PC-9 (cell line): ENCODE measurements at regions not wholly inside any gene's neighbourhood (a gene's known extent, or its start where the extent isn't known, plus 50 kb on each side); places are given as distances from the start of the nearest gene placed in this dataset.

Experiments used
- BruUV-seq: library from RNA; stranded (reverse); fragments of 400-500 nt; replicated peaks from 2 replicates; lab custom pipeline; 2021; lab: Mats Ljungman, UMichigan
- CTCF ChIA-PET: fragments of 300-600 bp; sonication (Branson Sonifier 250); formaldehyde crosslinking; loops from one replicate; lab custom pipeline; 2022; ENCODE audit warnings: antibody characterized with exemption; lab: Charles Lee
- POLR2A ChIA-PET: fragments of 300-600 bp; sonication (Branson Sonifier 250); formaldehyde crosslinking; loops from one replicate; lab custom pipeline; 2022; ENCODE audit warnings: antibody characterized with exemption; ENCODE audit not compliant: unreplicated experiment; lab: Charles Lee
- DNase-seq, 2 experiments: peaks; one replicate each; pipeline versions ENCODE4 v3.0.0 to v3.0.0-alpha.2; 2015 to 2022; ENCODE audit warnings: mixed read lengths in 1 of 2
- H2AFZ ChIP-seq: fragments of 200-600 bp; sonication (generic); 2 replicates; pipeline ENCODE4 v1.8.1; 2017; ENCODE audit warnings: antibody characterized with exemption
- H3F3A ChIP-seq: fragments of 200-600 bp; sonication (generic); 2 replicates; pipeline ENCODE4 v1.8.1; 2017; ENCODE audit warnings: antibody characterized with exemption, mild to moderate bottlenecking, low read depth; ENCODE audit not compliant: insufficient read depth
- H3K27ac ChIP-seq: fragments of 200-600 bp; sonication (generic); 2 replicates; pipeline ENCODE4 v1.6.1; 2016; ENCODE audit warnings: mixed run types
- H3K27me3 ChIP-seq: fragments of 200-600 bp; sonication (generic); 2 replicates; pipeline ENCODE4 v1.6.1; 2016; ENCODE audit warnings: low read depth, mixed run types; ENCODE audit not compliant: insufficient read depth
- H3K36me3 ChIP-seq: fragments of 200-600 bp; sonication (generic); 2 replicates; pipeline ENCODE4 v1.6.1; 2016; ENCODE audit warnings: low read depth, mixed run types
- H3K4me1 ChIP-seq: fragments of 200-600 bp; sonication (generic); replicated peaks from 2 replicates; pipeline ENCODE4 v1.6.1; 2016; ENCODE audit warnings: mixed run types; ENCODE audit not compliant: insufficient read depth
- H3K4me2 ChIP-seq: fragments of 200-600 bp; sonication (generic); 2 replicates; pipeline ENCODE4 v1.6.1; 2017; ENCODE audit warnings: mixed run types
- H3K4me3 ChIP-seq: fragments of 200-600 bp; sonication (generic); 2 replicates; pipeline ENCODE4 v1.6.1; 2016; ENCODE audit warnings: mixed run types
- H3K79me2 ChIP-seq: fragments of 200-600 bp; sonication (generic); 2 replicates; pipeline ENCODE4 v1.6.1; 2017; ENCODE audit warnings: low read depth, mixed run types
- H3K9me2 ChIP-seq: fragments of 200-600 bp; sonication (generic); 2 replicates; pipeline ENCODE4 v1.8.1; 2017; ENCODE audit warnings: mild to moderate bottlenecking; ENCODE audit not compliant: insufficient read depth
- H3K9me3 ChIP-seq: fragments of 200-600 bp; sonication (generic); 2 replicates; pipeline ENCODE4 v1.8.1; 2016; ENCODE audit warnings: low read depth; ENCODE audit not compliant: insufficient read depth
- H4K20me1 ChIP-seq: fragments of 200-600 bp; sonication (generic); 2 replicates; pipeline ENCODE4 v1.8.1; 2017; ENCODE audit not compliant: insufficient read depth
- EZH2 ChIP-seq: fragments of 200-600 bp; sonication (generic); IDR thresholded peaks from 2 replicates; pipeline ENCODE4 v1.8.0; 2017; ENCODE audit warnings: antibody characterized with exemption, low read depth
- intact Hi-C: fragments of 100-400 bp; cut with micrococcal nuclease; formaldehyde crosslinking; loops from one replicate; pipeline ENCODE4 v1.10.0; 2022; ENCODE audit not compliant: unreplicated experiment
- TF ChIP-seq, protein P1 (sequence below): fragments of 200-600 bp; sonication (generic); conservative IDR thresholded peaks from 2 replicates; pipeline ENCODE4 v1.6.1; 2017; ENCODE audit warnings: mixed run types, antibody characterized with exemption, mild to moderate bottlenecking, moderate library complexity

DNA sequence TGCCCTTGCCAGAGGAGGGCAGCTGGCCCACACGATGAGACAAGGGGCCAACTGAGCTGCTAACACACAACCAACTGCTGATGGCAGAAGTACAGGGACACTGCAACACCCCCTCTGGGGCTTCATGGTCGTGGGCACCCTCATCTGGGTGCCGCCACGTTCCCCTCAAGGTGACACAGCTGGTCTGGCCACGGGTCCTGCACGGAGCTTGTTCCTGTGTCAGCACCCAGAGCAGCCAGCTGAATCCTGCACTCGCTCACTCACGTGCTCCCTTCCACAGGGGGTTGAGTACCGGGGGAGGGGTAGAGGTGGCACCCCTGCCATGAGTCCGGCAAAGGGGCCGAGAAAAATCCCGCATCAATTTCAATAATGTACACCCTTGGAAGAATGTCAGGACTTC is 1319.1 kb downstream of the REEP3 start:
- Histone ChIP-seq H3K4me2 (no peak overlapping the region), H3K9me2 (no peaks in the 10 kb centered on the region), H3K9me3 (no peaks in the 10 kb centered on the region), H3K4me3 (no peak overlapping the region), H3F3A (no peaks in the 10 kb centered on the region), H4K20me1 (no peaks in the 10 kb centered on the region), H3K36me3 (no peaks in the 10 kb centered on the region), H3K27ac (no peak overlapping the region), H3K79me2 (no peaks in the 10 kb centered on the region), H2AFZ (no peak overlapping the region), H3K4me1 (no peaks in the 10 kb centered on the region), H3K27me3 (no peaks in the 10 kb centered on the region)
- TF ChIP-seq EZH2, result no peak
- no peak for DNase-seq
- CTCF ChIA-PET, result no interaction called here
- BruUV-seq, result no TSS peak
- POLR2A ChIA-PET, result no interaction called here
- intact Hi-C loops, result no loop called here

DNA sequence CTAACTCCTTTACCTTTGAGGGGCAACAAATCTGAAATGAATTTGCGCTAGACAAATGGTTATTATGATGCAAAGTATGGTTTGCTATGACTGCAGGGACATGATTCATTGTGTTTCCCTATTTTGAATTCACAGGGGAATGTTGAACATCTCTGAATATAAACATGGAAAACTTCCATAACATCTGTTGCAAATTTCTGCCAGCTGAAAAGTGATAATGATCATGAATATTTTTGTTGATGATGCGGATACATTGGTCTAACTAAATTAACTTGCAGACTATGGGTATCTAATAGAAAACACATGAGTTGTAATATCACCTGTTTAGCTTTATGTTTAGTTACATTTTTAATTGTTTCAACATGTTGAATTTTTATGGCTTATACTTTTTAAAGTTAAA is 1325.5 kb downstream of the REEP3 start:
- no peak for DNase-seq
- TF ChIP-seq, protein P1, sequence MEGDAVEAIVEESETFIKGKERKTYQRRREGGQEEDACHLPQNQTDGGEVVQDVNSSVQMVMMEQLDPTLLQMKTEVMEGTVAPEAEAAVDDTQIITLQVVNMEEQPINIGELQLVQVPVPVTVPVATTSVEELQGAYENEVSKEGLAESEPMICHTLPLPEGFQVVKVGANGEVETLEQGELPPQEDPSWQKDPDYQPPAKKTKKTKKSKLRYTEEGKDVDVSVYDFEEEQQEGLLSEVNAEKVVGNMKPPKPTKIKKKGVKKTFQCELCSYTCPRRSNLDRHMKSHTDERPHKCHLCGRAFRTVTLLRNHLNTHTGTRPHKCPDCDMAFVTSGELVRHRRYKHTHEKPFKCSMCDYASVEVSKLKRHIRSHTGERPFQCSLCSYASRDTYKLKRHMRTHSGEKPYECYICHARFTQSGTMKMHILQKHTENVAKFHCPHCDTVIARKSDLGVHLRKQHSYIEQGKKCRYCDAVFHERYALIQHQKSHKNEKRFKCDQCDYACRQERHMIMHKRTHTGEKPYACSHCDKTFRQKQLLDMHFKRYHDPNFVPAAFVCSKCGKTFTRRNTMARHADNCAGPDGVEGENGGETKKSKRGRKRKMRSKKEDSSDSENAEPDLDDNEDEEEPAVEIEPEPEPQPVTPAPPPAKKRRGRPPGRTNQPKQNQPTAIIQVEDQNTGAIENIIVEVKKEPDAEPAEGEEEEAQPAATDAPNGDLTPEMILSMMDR, result no peak
- no peak for TF ChIP-seq EZH2
- Histone ChIP-seq H3K4me2 (no peak overlapping the region), H3K79me2 (no peaks in the 10 kb centered on the region), H3K9me2 (no peaks in the 10 kb centered on the region), H3K4me1 (no peaks in the 10 kb centered on the region), H3F3A (no peaks in the 10 kb centered on the region), H3K36me3 (no peaks in the 10 kb centered on the region), H3K27ac (no peak overlapping the region), H3K27me3 (no peaks in the 10 kb centered on the region), H4K20me1 (no peaks in the 10 kb centered on the region), H3K9me3 (no peaks in the 10 kb centered on the region), H2AFZ (no peak overlapping the region; the same call in 1 of the 2 replicates), H3K4me3 (no peak overlapping the region)
- ChIA-PET CTCF (no interaction called here), POLR2A (interaction anchor here (0.6 kb wide), 1 partner anchor 1488 kb away, joined by 4 read pairs; no protein-coding TSS in a partner anchor)
- no TSS peak for BruUV-seq
- intact Hi-C loops, result no loop called here

DNA sequence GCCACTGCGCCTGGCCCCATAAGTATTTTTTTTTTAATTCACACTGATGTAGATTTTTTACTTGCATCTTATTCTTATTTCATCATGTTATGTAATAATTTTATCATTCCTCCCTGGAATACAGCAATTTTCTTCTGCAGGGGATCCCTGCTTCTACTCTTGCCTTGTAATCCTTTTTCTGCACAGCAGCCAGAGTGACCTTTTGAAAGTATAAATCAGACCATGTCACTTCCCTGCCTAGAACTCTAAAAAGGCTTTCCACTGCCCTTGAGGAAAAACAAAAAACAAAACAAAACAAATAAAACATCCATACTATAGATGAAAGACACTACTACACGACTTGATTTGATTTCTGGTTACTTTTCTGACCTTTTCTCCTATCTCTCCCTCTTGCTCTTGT is 1334.7 kb downstream of the REEP3 start:
- TF ChIP-seq, protein P1, result no peak
- no peak for TF ChIP-seq EZH2
- Histone ChIP-seq H3K4me2 (no peak overlapping the region), H3K4me3 (no peak overlapping the region), H3K4me1 (no peaks in the 10 kb centered on the region), H3K9me3 (no peaks in the 10 kb centered on the region), H3K9me2 (no peaks in the 10 kb centered on the region), H4K20me1 (no peaks in the 10 kb centered on the region), H3K36me3 (no peaks in the 10 kb centered on the region), H3K27ac (no peak overlapping the region), H3F3A (no peaks in the 10 kb centered on the region), H3K27me3 (no peaks in the 10 kb centered on the region), H2AFZ (0 out of 2 replicates have a peak overlapping the region, but pooled peaks have one; percentile 55), H3K79me2 (no peaks in the 10 kb centered on the region)
- ChIA-PET CTCF (no interaction called here), POLR2A (no interaction called here)
- no peak for DNase-seq
- BruUV-seq, result no TSS peak
- intact Hi-C loops, result no loop called here

DNA sequence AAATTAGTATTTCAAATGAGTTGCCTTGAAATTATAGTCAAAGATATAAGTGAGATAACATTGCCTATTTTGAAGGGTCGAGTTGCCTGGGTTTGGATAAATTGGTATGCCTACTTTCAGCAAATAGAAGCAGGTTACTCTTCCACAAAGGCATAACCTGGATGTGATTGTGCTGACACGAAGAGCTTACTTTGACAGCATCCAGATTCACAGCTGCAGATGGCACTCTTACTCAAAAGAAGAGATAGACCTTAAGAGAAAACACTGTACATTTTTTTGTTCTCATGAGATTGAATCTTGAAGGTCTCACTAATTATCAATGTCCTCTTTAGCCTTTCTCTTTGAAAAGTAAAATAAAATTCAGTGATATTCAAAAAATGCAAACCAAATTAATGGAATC is 1338.7 kb downstream of the REEP3 start:
- ChIA-PET CTCF (no interaction called here), POLR2A (no interaction called here)
- Histone ChIP-seq H3K27me3 (no peaks in the 10 kb centered on the region), H4K20me1 (no peaks in the 10 kb centered on the region), H2AFZ (no peak overlapping the region), H3K4me1 (no peaks in the 10 kb centered on the region), H3K4me2 (no peak overlapping the region), H3K4me3 (no peak overlapping the region), H3K36me3 (no peaks in the 10 kb centered on the region), H3K9me3 (no peaks in the 10 kb centered on the region), H3K9me2 (no peaks in the 10 kb centered on the region), H3F3A (no peaks in the 10 kb centered on the region), H3K27ac (no peak overlapping the region), H3K79me2 (no peaks in the 10 kb centered on the region)
- no peak for TF ChIP-seq EZH2
- TF ChIP-seq, protein P1, result no peak
- no TSS peak for BruUV-seq
- intact Hi-C loops, result no loop called here
- no peak for DNase-seq
